Fibroblast of lung (primary cell): ENCODE measurements at regions not wholly inside any gene's neighbourhood (a gene's known extent, or its start where the extent isn't known, plus 50 kb on each side); places are given as distances from the start of the nearest gene placed in this dataset.

Source experiments
- EZH2 ChIP-seq: IDR thresholded peaks from 2 replicates; pipeline ENCODE4 v1.5.1; 2012; ENCODE audit warnings: low read length, control low read depth, mild to moderate bottlenecking; ENCODE audit errors: missing control alignments
- TF ChIP-seq, protein P1 (sequence below), 2 donors: IDR thresholded peaks in 1 of 2; conservative IDR thresholded peaks in 1 of 2; 1 replicate in 1 of 2; 2 replicates in 1 of 2; pipeline ENCODE4 v1.5.1; 2011 to 2012; ENCODE audit warnings: low read length in 2 of 2, control low read depth in 1 of 2, inconsistent platforms in 1 of 2, low read depth in 1 of 2, mild to moderate bottlenecking in 1 of 2

DNA sequence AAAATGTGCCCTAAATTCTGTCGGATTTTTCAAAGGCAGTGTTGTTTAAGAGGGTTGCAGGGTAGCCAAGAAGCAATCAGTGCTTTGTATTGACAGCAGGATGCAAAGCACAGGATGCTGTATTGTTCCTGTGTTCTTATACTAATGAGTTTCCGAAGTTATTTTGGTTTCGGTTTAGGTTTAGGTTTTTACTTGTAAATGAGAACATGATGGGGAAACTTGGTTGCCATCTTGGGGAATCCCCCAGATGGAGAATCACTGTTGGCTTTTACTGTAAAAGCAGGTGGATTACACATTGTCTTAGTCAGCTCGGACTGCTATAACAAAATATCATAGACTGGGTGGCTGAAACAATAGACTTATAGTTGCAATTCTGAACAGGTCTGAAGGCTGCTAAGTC lies 72.1 kb downstream of the INHBA start:
- TF ChIP-seq, protein P1, sequence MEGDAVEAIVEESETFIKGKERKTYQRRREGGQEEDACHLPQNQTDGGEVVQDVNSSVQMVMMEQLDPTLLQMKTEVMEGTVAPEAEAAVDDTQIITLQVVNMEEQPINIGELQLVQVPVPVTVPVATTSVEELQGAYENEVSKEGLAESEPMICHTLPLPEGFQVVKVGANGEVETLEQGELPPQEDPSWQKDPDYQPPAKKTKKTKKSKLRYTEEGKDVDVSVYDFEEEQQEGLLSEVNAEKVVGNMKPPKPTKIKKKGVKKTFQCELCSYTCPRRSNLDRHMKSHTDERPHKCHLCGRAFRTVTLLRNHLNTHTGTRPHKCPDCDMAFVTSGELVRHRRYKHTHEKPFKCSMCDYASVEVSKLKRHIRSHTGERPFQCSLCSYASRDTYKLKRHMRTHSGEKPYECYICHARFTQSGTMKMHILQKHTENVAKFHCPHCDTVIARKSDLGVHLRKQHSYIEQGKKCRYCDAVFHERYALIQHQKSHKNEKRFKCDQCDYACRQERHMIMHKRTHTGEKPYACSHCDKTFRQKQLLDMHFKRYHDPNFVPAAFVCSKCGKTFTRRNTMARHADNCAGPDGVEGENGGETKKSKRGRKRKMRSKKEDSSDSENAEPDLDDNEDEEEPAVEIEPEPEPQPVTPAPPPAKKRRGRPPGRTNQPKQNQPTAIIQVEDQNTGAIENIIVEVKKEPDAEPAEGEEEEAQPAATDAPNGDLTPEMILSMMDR (conservative IDR thresholded peaks at IDR 0.05 in 1 of 2, IDR thresholded peaks at IDR 0.05 in 1 of 2; ENCODE audit: low read depth in 1 of 2, low read length in 2 of 2): no peak
- no peak for TF ChIP-seq EZH2
